WTC11 (cell line): ENCODE measurements at regions not wholly inside any gene's neighbourhood (a gene's known extent, or its start where the extent isn't known, plus 50 kb on each side); places are given as distances from the start of the nearest gene placed in this dataset.

Experiments used
- ESRRA ChIP-seq: sonication (generic); formaldehyde crosslinking; IDR thresholded peaks from 2 replicates; pipeline ENCODE4 v1.8.1; 2022; ENCODE audit warnings: mild to moderate bottlenecking, missing genetic modification reagents, borderline replicate concordance
- GABPB1 ChIP-seq: sonication (generic); formaldehyde crosslinking; IDR thresholded peaks from 2 replicates; pipeline ENCODE4 v1.8.1; 2023; ENCODE audit warnings: mild to moderate bottlenecking, missing genetic modification reagents
- NR2C2 ChIP-seq: sonication (generic); formaldehyde crosslinking; IDR thresholded peaks from 2 replicates; pipeline ENCODE4 v1.8.0; 2022; ENCODE audit warnings: mild to moderate bottlenecking, missing genetic modification reagents
- RELA ChIP-seq: sonication (generic); formaldehyde crosslinking; IDR thresholded peaks from 2 replicates; pipeline ENCODE4 v1.8.1; 2022; ENCODE audit warnings: missing genetic modification reagents, mild to moderate bottlenecking, borderline replicate concordance
- SMAD3 ChIP-seq: sonication (generic); formaldehyde crosslinking; IDR thresholded peaks from 2 replicates; pipeline ENCODE4 v1.8.0; 2022; ENCODE audit warnings: missing genetic modification reagents, mild to moderate bottlenecking, borderline replicate concordance
- TCF7 ChIP-seq: sonication (generic); formaldehyde crosslinking; IDR thresholded peaks from 2 replicates; pipeline ENCODE4 v1.8.0; 2022; ENCODE audit warnings: mild to moderate bottlenecking, low read depth, missing genetic modification reagents, moderate library complexity
- ZNF121 ChIP-seq: sonication (generic); formaldehyde crosslinking; IDR thresholded peaks from 2 replicates; pipeline ENCODE4 v1.8.0; 2023; ENCODE audit warnings: missing genetic modification reagents
- ZNF232 ChIP-seq: sonication (generic); formaldehyde crosslinking; IDR thresholded peaks from 2 replicates; pipeline ENCODE4 v1.8.0; 2022; ENCODE audit warnings: mild to moderate bottlenecking, missing genetic modification reagents
- TF ChIP-seq, protein P1 (sequence below): fragments of 200-600 bp; IDR thresholded peaks from 2 replicates; pipeline ENCODE4 v1.8.0; 2022; ENCODE audit warnings: antibody characterized with exemption
- TF ChIP-seq, protein P2 (sequence below): sonication (generic); formaldehyde crosslinking; IDR thresholded peaks from 2 replicates; pipeline ENCODE4 v1.8.1; 2023; ENCODE audit warnings: mild to moderate bottlenecking, missing genetic modification reagents, moderate library complexity
- TF ChIP-seq, protein P3 (sequence below): sonication (generic); formaldehyde crosslinking; IDR thresholded peaks from 2 replicates; pipeline ENCODE4 v1.8.0; 2023; ENCODE audit warnings: missing genetic modification reagents, mild to moderate bottlenecking, borderline replicate concordance
- TF ChIP-seq, protein P4 (sequence below): sonication (generic); formaldehyde crosslinking; IDR thresholded peaks from 2 replicates; pipeline ENCODE4 v1.8.0; 2022; ENCODE audit warnings: mild to moderate bottlenecking, missing genetic modification reagents

DNA sequence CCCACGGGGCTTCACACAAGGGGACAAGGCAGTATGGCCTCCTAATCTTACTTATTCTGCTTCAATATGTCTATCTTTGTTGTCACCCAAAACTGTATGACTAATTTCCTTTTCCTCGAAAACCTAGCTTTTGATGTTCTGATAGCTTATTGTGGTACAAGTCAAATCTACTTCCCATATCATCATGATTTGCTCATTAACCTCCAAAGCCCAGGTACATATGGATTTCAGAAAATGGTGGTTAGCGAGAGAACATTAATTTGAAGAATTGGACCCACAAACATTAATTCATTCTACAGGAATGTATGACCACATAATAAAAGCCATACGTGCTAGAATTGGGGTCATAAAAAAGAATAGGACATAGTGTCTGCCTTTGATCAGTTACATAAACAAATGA, 412.5 kb downstream of the CCDC91 start:
- TF ChIP-seq, protein P1, sequence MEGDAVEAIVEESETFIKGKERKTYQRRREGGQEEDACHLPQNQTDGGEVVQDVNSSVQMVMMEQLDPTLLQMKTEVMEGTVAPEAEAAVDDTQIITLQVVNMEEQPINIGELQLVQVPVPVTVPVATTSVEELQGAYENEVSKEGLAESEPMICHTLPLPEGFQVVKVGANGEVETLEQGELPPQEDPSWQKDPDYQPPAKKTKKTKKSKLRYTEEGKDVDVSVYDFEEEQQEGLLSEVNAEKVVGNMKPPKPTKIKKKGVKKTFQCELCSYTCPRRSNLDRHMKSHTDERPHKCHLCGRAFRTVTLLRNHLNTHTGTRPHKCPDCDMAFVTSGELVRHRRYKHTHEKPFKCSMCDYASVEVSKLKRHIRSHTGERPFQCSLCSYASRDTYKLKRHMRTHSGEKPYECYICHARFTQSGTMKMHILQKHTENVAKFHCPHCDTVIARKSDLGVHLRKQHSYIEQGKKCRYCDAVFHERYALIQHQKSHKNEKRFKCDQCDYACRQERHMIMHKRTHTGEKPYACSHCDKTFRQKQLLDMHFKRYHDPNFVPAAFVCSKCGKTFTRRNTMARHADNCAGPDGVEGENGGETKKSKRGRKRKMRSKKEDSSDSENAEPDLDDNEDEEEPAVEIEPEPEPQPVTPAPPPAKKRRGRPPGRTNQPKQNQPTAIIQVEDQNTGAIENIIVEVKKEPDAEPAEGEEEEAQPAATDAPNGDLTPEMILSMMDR: no peak
- TF ChIP-seq, protein P2, sequence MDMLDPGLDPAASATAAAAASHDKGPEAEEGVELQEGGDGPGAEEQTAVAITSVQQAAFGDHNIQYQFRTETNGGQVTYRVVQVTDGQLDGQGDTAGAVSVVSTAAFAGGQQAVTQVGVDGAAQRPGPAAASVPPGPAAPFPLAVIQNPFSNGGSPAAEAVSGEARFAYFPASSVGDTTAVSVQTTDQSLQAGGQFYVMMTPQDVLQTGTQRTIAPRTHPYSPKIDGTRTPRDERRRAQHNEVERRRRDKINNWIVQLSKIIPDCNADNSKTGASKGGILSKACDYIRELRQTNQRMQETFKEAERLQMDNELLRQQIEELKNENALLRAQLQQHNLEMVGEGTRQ (CRISPR knock-in tag): no peak
- TF ChIP-seq ZNF232 (CRISPR knock-in tag): no peak
- TF ChIP-seq TCF7 (CRISPR knock-in tag): no peak
- no peak for TF ChIP-seq NR2C2 (CRISPR knock-in tag)
- TF ChIP-seq RELA: no peak
- TF ChIP-seq, protein P3, sequence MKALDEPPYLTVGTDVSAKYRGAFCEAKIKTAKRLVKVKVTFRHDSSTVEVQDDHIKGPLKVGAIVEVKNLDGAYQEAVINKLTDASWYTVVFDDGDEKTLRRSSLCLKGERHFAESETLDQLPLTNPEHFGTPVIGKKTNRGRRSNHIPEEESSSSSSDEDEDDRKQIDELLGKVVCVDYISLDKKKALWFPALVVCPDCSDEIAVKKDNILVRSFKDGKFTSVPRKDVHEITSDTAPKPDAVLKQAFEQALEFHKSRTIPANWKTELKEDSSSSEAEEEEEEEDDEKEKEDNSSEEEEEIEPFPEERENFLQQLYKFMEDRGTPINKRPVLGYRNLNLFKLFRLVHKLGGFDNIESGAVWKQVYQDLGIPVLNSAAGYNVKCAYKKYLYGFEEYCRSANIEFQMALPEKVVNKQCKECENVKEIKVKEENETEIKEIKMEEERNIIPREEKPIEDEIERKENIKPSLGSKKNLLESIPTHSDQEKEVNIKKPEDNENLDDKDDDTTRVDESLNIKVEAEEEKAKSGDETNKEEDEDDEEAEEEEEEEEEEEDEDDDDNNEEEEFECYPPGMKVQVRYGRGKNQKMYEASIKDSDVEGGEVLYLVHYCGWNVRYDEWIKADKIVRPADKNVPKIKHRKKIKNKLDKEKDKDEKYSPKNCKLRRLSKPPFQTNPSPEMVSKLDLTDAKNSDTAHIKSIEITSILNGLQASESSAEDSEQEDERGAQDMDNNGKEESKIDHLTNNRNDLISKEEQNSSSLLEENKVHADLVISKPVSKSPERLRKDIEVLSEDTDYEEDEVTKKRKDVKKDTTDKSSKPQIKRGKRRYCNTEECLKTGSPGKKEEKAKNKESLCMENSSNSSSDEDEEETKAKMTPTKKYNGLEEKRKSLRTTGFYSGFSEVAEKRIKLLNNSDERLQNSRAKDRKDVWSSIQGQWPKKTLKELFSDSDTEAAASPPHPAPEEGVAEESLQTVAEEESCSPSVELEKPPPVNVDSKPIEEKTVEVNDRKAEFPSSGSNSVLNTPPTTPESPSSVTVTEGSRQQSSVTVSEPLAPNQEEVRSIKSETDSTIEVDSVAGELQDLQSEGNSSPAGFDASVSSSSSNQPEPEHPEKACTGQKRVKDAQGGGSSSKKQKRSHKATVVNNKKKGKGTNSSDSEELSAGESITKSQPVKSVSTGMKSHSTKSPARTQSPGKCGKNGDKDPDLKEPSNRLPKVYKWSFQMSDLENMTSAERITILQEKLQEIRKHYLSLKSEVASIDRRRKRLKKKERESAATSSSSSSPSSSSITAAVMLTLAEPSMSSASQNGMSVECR (CRISPR knock-in tag): no peak
- no peak for TF ChIP-seq ESRRA
- no peak for TF ChIP-seq SMAD3 (CRISPR knock-in tag)
- TF ChIP-seq GABPB1 (CRISPR knock-in tag): no peak
- TF ChIP-seq, protein P4, sequence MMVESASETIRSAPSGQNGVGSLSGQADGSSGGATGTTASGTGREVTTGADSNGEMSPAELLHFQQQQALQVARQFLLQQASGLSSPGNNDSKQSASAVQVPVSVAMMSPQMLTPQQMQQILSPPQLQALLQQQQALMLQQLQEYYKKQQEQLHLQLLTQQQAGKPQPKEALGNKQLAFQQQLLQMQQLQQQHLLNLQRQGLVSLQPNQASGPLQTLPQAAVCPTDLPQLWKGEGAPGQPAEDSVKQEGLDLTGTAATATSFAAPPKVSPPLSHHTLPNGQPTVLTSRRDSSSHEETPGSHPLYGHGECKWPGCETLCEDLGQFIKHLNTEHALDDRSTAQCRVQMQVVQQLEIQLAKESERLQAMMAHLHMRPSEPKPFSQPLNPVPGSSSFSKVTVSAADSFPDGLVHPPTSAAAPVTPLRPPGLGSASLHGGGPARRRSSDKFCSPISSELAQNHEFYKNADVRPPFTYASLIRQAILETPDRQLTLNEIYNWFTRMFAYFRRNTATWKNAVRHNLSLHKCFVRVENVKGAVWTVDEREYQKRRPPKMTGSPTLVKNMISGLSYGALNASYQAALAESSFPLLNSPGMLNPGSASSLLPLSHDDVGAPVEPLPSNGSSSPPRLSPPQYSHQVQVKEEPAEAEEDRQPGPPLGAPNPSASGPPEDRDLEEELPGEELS (CRISPR knock-in tag): no peak
- no peak for TF ChIP-seq ZNF121
